MCF 10A (cell line): ENCODE measurements at regions not wholly inside any gene's neighbourhood (a gene's known extent, or its start where the extent isn't known, plus 50 kb on each side); places are given as distances from the start of the nearest gene placed in this dataset.

Source experiments
- BruUV-seq: library from RNA; stranded (reverse); fragments of 400-500 nt; replicated peaks from 2 replicates; lab custom pipeline; 2021; lab: Mats Ljungman, UMichigan
- CTCF ChIA-PET: fragments of 300-600 bp; sonication (Branson Sonifier 250); formaldehyde crosslinking; extraction: SDS; loops from one replicate; lab custom pipeline; 2021; ENCODE audit warnings: antibody characterized with exemption, inconsistent platforms; lab: Yijun Ruan, JAX
- POLR2A ChIA-PET: fragments of 300-600, 350-650 bp; sonication (Branson Sonifier 250); formaldehyde crosslinking; extraction: SDS; loops from one replicate; lab custom pipeline; 2020; ENCODE audit warnings: antibody characterized with exemption, inconsistent platforms; lab: Yijun Ruan, JAX
- DNase-seq: peaks from one replicate; pipeline ENCODE4 v3.0.0-alpha.2; 2018; ENCODE audit not compliant: unreplicated experiment
- H3K27ac Mint-ChIP-seq: one replicate; pipeline ENCODE4 v1.8.0; 2022; ENCODE audit warnings: mild to moderate bottlenecking, low read depth, mixed read lengths; ENCODE audit not compliant: unreplicated experiment
- H3K27me3 Mint-ChIP-seq: one replicate; pipeline ENCODE4 v1.8.0; 2022; ENCODE audit warnings: mixed read lengths; ENCODE audit not compliant: insufficient read depth, unreplicated experiment
- H3K36me3 Mint-ChIP-seq: one replicate; pipeline ENCODE4 v1.8.0; 2022; ENCODE audit warnings: mild to moderate bottlenecking, moderate library complexity, mixed read lengths; ENCODE audit not compliant: insufficient read depth, unreplicated experiment
- H3K4me1 Mint-ChIP-seq: one replicate; pipeline ENCODE4 v1.8.0; 2022; ENCODE audit warnings: mixed read lengths; ENCODE audit not compliant: insufficient read depth, unreplicated experiment
- H3K4me3 Mint-ChIP-seq: one replicate; pipeline ENCODE4 v1.8.0; 2022; ENCODE audit warnings: mild to moderate bottlenecking, moderate library complexity, mixed read lengths; ENCODE audit not compliant: unreplicated experiment
- H3K9me3 Mint-ChIP-seq: one replicate; pipeline ENCODE4 v1.8.0; 2022; ENCODE audit warnings: mixed read lengths; ENCODE audit not compliant: unreplicated experiment
- intact Hi-C: fragments of 100-400 bp; cut with micrococcal nuclease; formaldehyde crosslinking; loops from 2 replicates; pipeline ENCODE4 v1.14.1; 2022
- TF ChIP-seq, protein P1 (sequence below): fragments of 200-600 bp; IDR thresholded peaks from one replicate; pipeline ENCODE4 v1.8.0; 2022; ENCODE audit warnings: antibody characterized with exemption, mild to moderate bottlenecking; ENCODE audit not compliant: unreplicated experiment

DNA sequence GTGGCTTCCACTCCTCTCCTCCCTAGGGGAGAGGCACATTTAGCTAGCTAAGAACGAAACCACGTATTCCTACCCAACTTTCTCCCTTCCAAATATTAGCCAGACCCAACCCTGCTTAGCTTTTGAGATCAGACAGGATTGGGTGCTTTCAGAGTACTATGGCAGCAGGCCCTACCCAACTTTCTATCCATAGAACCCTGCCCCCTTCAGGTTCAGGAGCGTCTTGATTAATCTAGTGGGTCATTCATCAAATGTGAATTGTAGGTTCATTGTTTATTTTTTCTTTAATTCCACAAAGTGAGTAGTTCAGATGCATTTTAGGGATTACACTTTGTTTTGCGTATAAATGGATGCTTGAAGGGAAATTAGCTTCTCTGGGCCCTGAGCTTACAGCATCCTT is 188.3 kb downstream of the MIB1 start:
- CTCF ChIA-PET: interaction anchor here (0.5 to 1.6 kb wide), 2 partner anchors 13 to 140 kb away, joined by 3 to 4 read pairs; no protein-coding TSS in a partner anchor
- Mint-ChIP-seq H3K4me3 (no peak overlapping the region), H3K27ac (no peak overlapping the region), H3K9me3 (no peaks in the 10 kb centered on the region), H3K4me1 (no peaks in the 10 kb centered on the region), H3K27me3 (no peaks in the 10 kb centered on the region), H3K36me3 (no peaks in the 10 kb centered on the region)
- no TSS peak for BruUV-seq
- DNase-seq: no peak
- intact Hi-C loops: no loop called here
- POLR2A ChIA-PET: interaction anchor here (0.6 kb wide), 1 partner anchor 56 kb away, joined by 3 read pairs; no protein-coding TSS in a partner anchor
- TF ChIP-seq, protein P1, sequence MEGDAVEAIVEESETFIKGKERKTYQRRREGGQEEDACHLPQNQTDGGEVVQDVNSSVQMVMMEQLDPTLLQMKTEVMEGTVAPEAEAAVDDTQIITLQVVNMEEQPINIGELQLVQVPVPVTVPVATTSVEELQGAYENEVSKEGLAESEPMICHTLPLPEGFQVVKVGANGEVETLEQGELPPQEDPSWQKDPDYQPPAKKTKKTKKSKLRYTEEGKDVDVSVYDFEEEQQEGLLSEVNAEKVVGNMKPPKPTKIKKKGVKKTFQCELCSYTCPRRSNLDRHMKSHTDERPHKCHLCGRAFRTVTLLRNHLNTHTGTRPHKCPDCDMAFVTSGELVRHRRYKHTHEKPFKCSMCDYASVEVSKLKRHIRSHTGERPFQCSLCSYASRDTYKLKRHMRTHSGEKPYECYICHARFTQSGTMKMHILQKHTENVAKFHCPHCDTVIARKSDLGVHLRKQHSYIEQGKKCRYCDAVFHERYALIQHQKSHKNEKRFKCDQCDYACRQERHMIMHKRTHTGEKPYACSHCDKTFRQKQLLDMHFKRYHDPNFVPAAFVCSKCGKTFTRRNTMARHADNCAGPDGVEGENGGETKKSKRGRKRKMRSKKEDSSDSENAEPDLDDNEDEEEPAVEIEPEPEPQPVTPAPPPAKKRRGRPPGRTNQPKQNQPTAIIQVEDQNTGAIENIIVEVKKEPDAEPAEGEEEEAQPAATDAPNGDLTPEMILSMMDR: no peak

DNA sequence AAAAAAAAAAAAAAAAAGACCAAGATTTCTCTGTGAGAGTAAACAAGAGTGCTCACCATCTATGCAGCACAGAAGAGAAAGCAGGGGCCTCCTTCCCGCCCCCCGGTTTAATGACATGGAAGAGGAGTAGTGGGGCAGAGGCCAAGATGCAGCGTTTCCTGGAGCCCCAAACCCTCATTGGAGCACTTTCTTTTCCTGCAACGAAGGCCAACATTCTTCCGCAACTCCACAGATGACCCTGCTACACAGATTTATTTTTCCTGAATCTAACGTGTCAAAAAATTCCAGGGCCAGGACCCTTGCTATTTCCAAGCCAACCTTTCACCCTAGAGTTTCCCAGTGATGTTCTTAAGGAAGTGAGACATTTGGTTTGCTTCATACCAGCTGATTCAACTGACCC is 189.6 kb downstream of the MIB1 start:
- no peak for DNase-seq
- Mint-ChIP-seq H3K4me3 (no peak overlapping the region), H3K36me3 (no peaks in the 10 kb centered on the region), H3K27ac (no peak overlapping the region), H3K9me3 (no peaks in the 10 kb centered on the region), H3K4me1 (no peaks in the 10 kb centered on the region), H3K27me3 (no peaks in the 10 kb centered on the region)
- ChIA-PET CTCF (no interaction called here), POLR2A (no interaction called here)
- intact Hi-C loops: no loop called here
- TF ChIP-seq, protein P1: no peak
- no TSS peak for BruUV-seq

DNA sequence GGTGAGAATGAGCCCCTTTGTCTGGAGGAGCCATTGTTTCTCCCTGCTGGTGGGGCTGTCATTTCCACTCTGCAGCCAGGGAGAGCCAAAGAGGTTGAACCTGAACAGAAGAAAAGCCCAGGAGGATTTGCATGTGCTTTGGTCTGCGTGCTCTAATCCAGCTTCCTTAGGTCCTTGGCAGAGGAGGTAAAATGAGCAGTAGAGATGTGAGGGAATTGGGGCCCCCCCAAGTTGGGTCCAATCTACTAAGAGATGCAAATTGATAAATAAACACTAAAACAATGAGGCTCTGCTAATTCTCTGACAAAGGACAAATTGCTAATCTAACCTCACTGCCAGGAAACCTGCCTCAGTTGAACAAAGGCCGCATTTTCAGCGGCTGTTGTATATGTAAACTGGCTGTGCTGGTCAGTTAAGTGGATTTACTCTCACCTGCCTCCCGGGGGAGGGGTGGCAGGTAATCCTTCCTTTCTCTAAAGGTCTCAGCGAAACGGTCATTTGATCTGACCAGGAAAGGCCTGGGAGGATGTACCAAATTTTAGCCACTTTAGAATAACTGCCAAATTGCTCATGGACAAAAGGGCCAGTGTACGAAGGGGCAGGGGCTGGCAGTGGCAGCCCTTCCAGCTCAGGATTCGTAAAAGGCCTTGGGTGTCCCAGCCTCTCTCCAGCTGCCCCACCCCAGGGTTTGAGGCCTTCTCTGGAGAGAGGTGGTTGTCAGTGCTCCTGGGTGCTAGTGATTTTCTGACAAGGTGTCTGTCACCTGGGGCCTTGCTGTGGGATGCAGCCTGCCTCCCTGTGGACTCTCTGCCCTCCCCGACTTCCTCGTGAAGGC is 193.6 kb downstream of the MIB1 start:
- H3K4me1 Mint-ChIP-seq: no peaks in the 10 kb centered on the region
- TF ChIP-seq, protein P1: no peak
- H3K27ac Mint-ChIP-seq: no peak overlapping the region
- H3K9me3 Mint-ChIP-seq: no peaks in the 10 kb centered on the region
- intact Hi-C loops: no loop called here
- H3K36me3 Mint-ChIP-seq: no peaks in the 10 kb centered on the region
- no peak overlapping the region for H3K4me3 Mint-ChIP-seq
- DNase-seq: no peak
- POLR2A ChIA-PET: no interaction called here
- no peaks in the 10 kb centered on the region for H3K27me3 Mint-ChIP-seq
- CTCF ChIA-PET: interaction anchor here (0.7 to 0.9 kb wide), 2 partner anchors 34 to 36 kb away, joined by 3 to 4 read pairs; no protein-coding TSS in a partner anchor
- no TSS peak for BruUV-seq

DNA sequence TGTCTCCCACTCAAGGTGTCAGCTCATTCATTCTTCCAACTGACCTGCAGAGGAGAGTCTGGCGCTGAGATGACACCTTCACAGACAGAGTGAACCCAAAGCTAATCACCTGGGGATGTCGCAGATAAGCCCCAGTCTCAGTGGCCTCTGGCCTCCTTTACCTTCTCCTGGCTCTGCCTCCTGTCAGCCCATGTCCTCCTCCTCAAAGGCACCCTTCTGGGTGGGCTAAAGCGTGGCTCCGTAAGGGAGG is 194.1 kb downstream of the MIB1 start:
- POLR2A ChIA-PET: no interaction called here
- H3K27ac Mint-ChIP-seq: no peak overlapping the region
- TF ChIP-seq, protein P1: no peak
- intact Hi-C loops: no loop called here
- no TSS peak for BruUV-seq
- CTCF ChIA-PET: interaction anchor here (0.7 kb wide), 1 partner anchor 37 kb away, joined by 3 read pairs; no protein-coding TSS in a partner anchor
- H3K27me3 Mint-ChIP-seq: no peaks in the 10 kb centered on the region
- H3K36me3 Mint-ChIP-seq: no peaks in the 10 kb centered on the region
- H3K4me3 Mint-ChIP-seq: no peak overlapping the region
- no peak for DNase-seq
- no peaks in the 10 kb centered on the region for H3K4me1 Mint-ChIP-seq
- no peaks in the 10 kb centered on the region for H3K9me3 Mint-ChIP-seq
